ENCODE measurements at regions not wholly inside any gene's neighbourhood (a gene's known extent, or its start where the extent isn't known, plus 50 kb on each side); places are given as distances from the start of the nearest gene placed in this dataset.
"Not testable (repeated sequence)": the region's sequence is repeated elsewhere in the genome, so short reads cannot be mapped to it uniquely, and the experiment has no call there.

GRCh38 chr14:101255765-101256125 lies 305.6 kb upstream of the DIO3 start:
- no peaks in the 10 kb centered on the region for H3K9me3 ChIP-seq
- no peaks in the 10 kb centered on the region for H3K36me3 ChIP-seq
- no peaks in the 10 kb centered on the region for H3K4me1 ChIP-seq
- 82% methylated on average over 7 of the region's 8 CpGs for WGBS
- no peak overlapping the region for H3K4me3 ChIP-seq
- peaks cover 15% of the 10 kb centered on the region for H3K27me3 ChIP-seq
- no peak for DNase-seq (ENCODE audit: low spot score in 2 of 2)
- H3K27ac ChIP-seq = no peak overlapping the region
- TF ChIP-seq POLR2AphosphoS5 (IDR thresholded peaks at IDR 0.05) (no peak), EP300 (IDR thresholded peaks at IDR 0.05) (no peak), POLR2A (IDR thresholded peaks at IDR 0.05) (no peak), CTCF (IDR thresholded peaks at IDR 0.05) (no peak)

GRCh38 chr14:101256266-101256665 lies 305.0 kb upstream of the DIO3 start:
- peaks cover 10% of the 10 kb centered on the region for H3K27me3 ChIP-seq
- WGBS = 53% methylated on average over 5 of the region's 5 CpGs
- TF ChIP-seq POLR2A (IDR thresholded peaks at IDR 0.05) = no peak
- no peak for TF ChIP-seq CTCF (IDR thresholded peaks at IDR 0.05)
- TF ChIP-seq EP300 (IDR thresholded peaks at IDR 0.05) = no peak
- no peak for TF ChIP-seq POLR2AphosphoS5 (IDR thresholded peaks at IDR 0.05)
- H3K4me1 ChIP-seq = no peaks in the 10 kb centered on the region
- no peaks in the 10 kb centered on the region for H3K9me3 ChIP-seq
- H3K27ac ChIP-seq = no peak overlapping the region
- no peak for DNase-seq (ENCODE audit: low spot score in 2 of 2)
- no peak overlapping the region for H3K4me3 ChIP-seq
- H3K36me3 ChIP-seq = no peaks in the 10 kb centered on the region

GRCh38 chr14:101257551-101257950 lies 303.7 kb upstream of the DIO3 start:
- no peak overlapping the region for H3K4me3 ChIP-seq
- 78% methylated on average over 6 of the region's 6 CpGs for WGBS

GRCh38 chr14:101259748-101260147 lies 301.5 kb upstream of the DIO3 start:
- Histone ChIP-seq H3K9me3 (no peaks in the 10 kb centered on the region), H3K27me3 (no peaks in the 10 kb centered on the region), H3K4me3 (no peak overlapping the region), H3K36me3 (no peaks in the 10 kb centered on the region), H3K4me1 (no peaks in the 10 kb centered on the region), H3K27ac (no peak overlapping the region)
- TF ChIP-seq POLR2AphosphoS5 (IDR thresholded peaks at IDR 0.05) (no peak), CTCF (IDR thresholded peaks at IDR 0.05) (no peak), EP300 (IDR thresholded peaks at IDR 0.05) (no peak), POLR2A (IDR thresholded peaks at IDR 0.05) (no peak)
- 86% methylated on average over 1 of the region's 1 CpG for WGBS
- DNase-seq (ENCODE audit: low spot score in 2 of 2) = no peak

More at GRCh38 chr14:101257551-101257950, 303.7 kb upstream of the DIO3 start:
- peaks cover 4% of the 10 kb centered on the region for H3K27me3 ChIP-seq
- no peaks in the 10 kb centered on the region for H3K9me3 ChIP-seq
- H3K36me3 ChIP-seq = no peaks in the 10 kb centered on the region
- H3K27ac ChIP-seq = no peak overlapping the region
- no peak for DNase-seq (ENCODE audit: low spot score in 2 of 2)
- no peaks in the 10 kb centered on the region for H3K4me1 ChIP-seq
- TF ChIP-seq CTCF (IDR thresholded peaks at IDR 0.05) (no peak), EP300 (IDR thresholded peaks at IDR 0.05) (no peak), POLR2A (IDR thresholded peaks at IDR 0.05) (no peak), POLR2AphosphoS5 (IDR thresholded peaks at IDR 0.05) (no peak)

GRCh38 chr14:101266441-101266840 lies 294.9 kb upstream of the DIO3 start:
- not testable (repeated sequence) for H3K4me1 ChIP-seq; H3K27me3 ChIP-seq; H3K9me3 ChIP-seq; H3K27ac ChIP-seq; H3K36me3 ChIP-seq; DNase-seq (ENCODE audit: low spot score in 2 of 2); H3K4me3 ChIP-seq
- WGBS = 95% methylated on average over 17 of the region's 20 CpGs

GRCh38 chr14:101273091-101273490 lies 288.2 kb upstream of the DIO3 start:
- no peak for DNase-seq (ENCODE audit: low spot score in 2 of 2)
- Histone ChIP-seq H3K9me3 (no peaks in the 10 kb centered on the region), H3K4me1 (no peaks in the 10 kb centered on the region), H3K27me3 (peaks cover 7% of the 10 kb centered on the region), H3K36me3 (no peaks in the 10 kb centered on the region), H3K4me3 (no peak overlapping the region), H3K27ac (no peak overlapping the region)
- TF ChIP-seq POLR2A (IDR thresholded peaks at IDR 0.05) (no peak), POLR2AphosphoS5 (IDR thresholded peaks at IDR 0.05) (no peak), CTCF (IDR thresholded peaks at IDR 0.05) (no peak), EP300 (IDR thresholded peaks at IDR 0.05) (no peak)

Measured in suprapubic skin (tissue), 4 donors.